Kasumi-1 (cell line): ENCODE measurements at regions not wholly inside any gene's neighbourhood (a gene's known extent, or its start where the extent isn't known, plus 50 kb on each side); places are given as distances from the start of the nearest gene placed in this dataset.
A peak's percentile ranks its signal among the peaks of the same experiment; 100 is the strongest.

Source experiments
- DNase-seq, 2 experiments: peaks; one replicate each; lab custom pipeline; 2025; lab: John Stamatoyannopoulos, UW

- DNase-seq = no peak
Observed at GRCh38 chr5:135662683-135663082, 83.9 kb upstream of the CXCL14 start.

GRCh38 chr5:135662061-135662481, 83.3 kb upstream of the CXCL14 start:
- DNase-seq = no peak

GRCh38 chr5:135660826-135661575, 82.2 kb upstream of the CXCL14 start:
- DNase-seq = peak; percentile 29 to 45

- DNase-seq = no peak
Observed at GRCh38 chr5:135657536-135658305, 78.9 kb upstream of the CXCL14 start.

- no peak for DNase-seq
Observed at GRCh38 chr5:135655468-135655815, 76.7 kb upstream of the CXCL14 start.

- DNase-seq = no peak
Observed at GRCh38 chr5:135654761-135655467, 76.1 kb upstream of the CXCL14 start.

GRCh38 chr5:135651156-135651555, 72.4 kb upstream of the CXCL14 start:
- no peak for DNase-seq

- DNase-seq = no peak
Observed at GRCh38 chr5:135650081-135650480, 71.3 kb upstream of the CXCL14 start.

- DNase-seq = no peak
Observed at GRCh38 chr5:135649435-135649834, 70.6 kb upstream of the CXCL14 start.

GRCh38 chr5:135648116-135648515, 69.3 kb upstream of the CXCL14 start:
- no peak for DNase-seq

- no peak for DNase-seq
Observed at GRCh38 chr5:135645336-135646180, 66.8 kb upstream of the CXCL14 start.

GRCh38 chr5:135644816-135645215, 66.0 kb upstream of the CXCL14 start:
- no peak for DNase-seq

- DNase-seq = no peak
Observed at GRCh38 chr5:135643881-135644766, 65.3 kb upstream of the CXCL14 start.

- DNase-seq = no peak
Observed at GRCh38 chr5:135642934-135643333, 64.1 kb upstream of the CXCL14 start.

GRCh38 chr5:135642488-135642870, 63.7 kb upstream of the CXCL14 start:
- DNase-seq = peak in 1 of 2 experiments; percentile 5

GRCh38 chr5:135641734-135642487, 63.1 kb upstream of the CXCL14 start:
- DNase-seq = no peak

- DNase-seq = no peak
Observed at GRCh38 chr5:135641319-135641718, 62.5 kb upstream of the CXCL14 start.

GRCh38 chr5:135635451-135635850, 56.7 kb upstream of the CXCL14 start:
- no peak for DNase-seq

GRCh38 chr5:135632798-135633197, 54.0 kb upstream of the CXCL14 start:
- DNase-seq = no peak

GRCh38 chr5:135631391-135631790, 52.6 kb upstream of the CXCL14 start:
- DNase-seq = no peak
